ENCODE measurements at regions not wholly inside any gene's neighbourhood (a gene's known extent, or its start where the extent isn't known, plus 50 kb on each side); places are given as distances from the start of the nearest gene placed in this dataset.

- TF ChIP-seq, protein P1, sequence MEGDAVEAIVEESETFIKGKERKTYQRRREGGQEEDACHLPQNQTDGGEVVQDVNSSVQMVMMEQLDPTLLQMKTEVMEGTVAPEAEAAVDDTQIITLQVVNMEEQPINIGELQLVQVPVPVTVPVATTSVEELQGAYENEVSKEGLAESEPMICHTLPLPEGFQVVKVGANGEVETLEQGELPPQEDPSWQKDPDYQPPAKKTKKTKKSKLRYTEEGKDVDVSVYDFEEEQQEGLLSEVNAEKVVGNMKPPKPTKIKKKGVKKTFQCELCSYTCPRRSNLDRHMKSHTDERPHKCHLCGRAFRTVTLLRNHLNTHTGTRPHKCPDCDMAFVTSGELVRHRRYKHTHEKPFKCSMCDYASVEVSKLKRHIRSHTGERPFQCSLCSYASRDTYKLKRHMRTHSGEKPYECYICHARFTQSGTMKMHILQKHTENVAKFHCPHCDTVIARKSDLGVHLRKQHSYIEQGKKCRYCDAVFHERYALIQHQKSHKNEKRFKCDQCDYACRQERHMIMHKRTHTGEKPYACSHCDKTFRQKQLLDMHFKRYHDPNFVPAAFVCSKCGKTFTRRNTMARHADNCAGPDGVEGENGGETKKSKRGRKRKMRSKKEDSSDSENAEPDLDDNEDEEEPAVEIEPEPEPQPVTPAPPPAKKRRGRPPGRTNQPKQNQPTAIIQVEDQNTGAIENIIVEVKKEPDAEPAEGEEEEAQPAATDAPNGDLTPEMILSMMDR (IDR thresholded peaks at IDR 0.05; ENCODE audit: insufficient read depth, low read length, poor library complexity, severe bottlenecking): no peak
- TF ChIP-seq EZH2phosphoT487 (conservative IDR thresholded peaks at IDR 0.05; ENCODE audit: low read length): no peak
Measured at GRCh38 chr7:156156734-156157408, 344.6 kb upstream of the SHH start.
